CD4-positive, alpha-beta memory T cell (primary cell): ENCODE measurements at regions not wholly inside any gene's neighbourhood (a gene's known extent, or its start where the extent isn't known, plus 50 kb on each side); places are given as distances from the start of the nearest gene placed in this dataset.
"Not testable (repeated sequence)": the region's sequence is repeated elsewhere in the genome, so short reads cannot be mapped to it uniquely, and the experiment has no call there.

ENCODE experiments used
- CTCF ChIA-PET: fragments of 350-600 bp; sonication (Branson Sonifier 250); formaldehyde crosslinking; loops from one replicate; lab custom pipeline; 2021; ENCODE audit warnings: inconsistent platforms; ENCODE audit not compliant: partially characterized antibody; lab: Charles Lee
- POLR2A ChIA-PET: fragments of 350-600 bp; sonication (Branson Sonifier 250); formaldehyde crosslinking; loops from one replicate; lab custom pipeline; 2021; ENCODE audit not compliant: partially characterized antibody; lab: Charles Lee
- DNase-seq, 5 donors: peaks; one replicate each; pipeline versions ENCODE4 v3.0.0 to v3.0.0-alpha.2; 2020 to 2022; ENCODE audit warnings: mixed read lengths in 1 of 5
- H3K27ac ChIP-seq: one replicate; pipeline ENCODE4 v1.7.0; 2013; ENCODE audit warnings: low read depth, low read length
- H3K27me3 ChIP-seq: 2 replicates; pipeline ENCODE4 v1.7.0; 2013; ENCODE audit warnings: mild to moderate bottlenecking, low read length, moderate library complexity; ENCODE audit not compliant: insufficient read depth
- H3K36me3 ChIP-seq: 2 replicates; pipeline ENCODE4 v1.7.0; 2013; ENCODE audit warnings: mild to moderate bottlenecking, low read length, moderate library complexity; ENCODE audit not compliant: insufficient read depth
- H3K4me1 ChIP-seq: 2 replicates; pipeline ENCODE4 v1.7.0; 2013; ENCODE audit warnings: mild to moderate bottlenecking, low read length, moderate library complexity; ENCODE audit not compliant: insufficient read depth
- H3K4me3 ChIP-seq, 2 donors: one replicate each; pipeline ENCODE4 v1.7.0; 2013; ENCODE audit warnings: low read length in 2 of 2, mild to moderate bottlenecking in 1 of 2
- H3K9me3 ChIP-seq, 2 donors: one replicate each; pipeline ENCODE4 v1.7.0; 2013; ENCODE audit warnings: low read length in 2 of 2, control low read depth in 1 of 2; ENCODE audit not compliant: control insufficient read depth in 1 of 2
- H3K27ac Mint-ChIP-seq, 7 donors: one replicate each; pipeline ENCODE4 v1.8.0; 2020 to 2021; ENCODE audit warnings: mixed read lengths in 7 of 7, mild to moderate bottlenecking in 6 of 7, inconsistent platforms in 3 of 7, moderate library complexity in 3 of 7
- H3K27me3 Mint-ChIP-seq, 2 donors: one replicate each; pipeline ENCODE4 v1.8.0; 2020 to 2021; ENCODE audit warnings: mixed read lengths in 2 of 2
- H3K36me3 Mint-ChIP-seq, 2 donors: one replicate each; pipeline ENCODE4 v1.8.0; 2020 to 2021; ENCODE audit warnings: mixed read lengths in 2 of 2, inconsistent platforms in 1 of 2, mild to moderate bottlenecking in 1 of 2
- H3K4me1 Mint-ChIP-seq, 4 donors: one replicate each; pipeline ENCODE4 v1.8.0; 2020 to 2021; ENCODE audit warnings: mixed read lengths in 4 of 4, mild to moderate bottlenecking in 1 of 4
- H3K4me3 Mint-ChIP-seq, 8 donors: one replicate each; pipeline ENCODE4 v1.8.0; 2020 to 2021; ENCODE audit warnings: mixed read lengths in 8 of 8, mild to moderate bottlenecking in 7 of 8, moderate library complexity in 6 of 8, inconsistent platforms in 3 of 8
- H3K9me3 Mint-ChIP-seq, 8 donors: one replicate each; pipeline ENCODE4 v1.8.0; 2020 to 2021; ENCODE audit warnings: mixed read lengths in 8 of 8, mild to moderate bottlenecking in 5 of 8, inconsistent platforms in 3 of 8, moderate library complexity in 1 of 8
- intact Hi-C: fragments of 100-400 bp; cut with micrococcal nuclease; formaldehyde crosslinking; loops from one replicate; pipeline ENCODE4 v1.15.1; 2023

DNA sequence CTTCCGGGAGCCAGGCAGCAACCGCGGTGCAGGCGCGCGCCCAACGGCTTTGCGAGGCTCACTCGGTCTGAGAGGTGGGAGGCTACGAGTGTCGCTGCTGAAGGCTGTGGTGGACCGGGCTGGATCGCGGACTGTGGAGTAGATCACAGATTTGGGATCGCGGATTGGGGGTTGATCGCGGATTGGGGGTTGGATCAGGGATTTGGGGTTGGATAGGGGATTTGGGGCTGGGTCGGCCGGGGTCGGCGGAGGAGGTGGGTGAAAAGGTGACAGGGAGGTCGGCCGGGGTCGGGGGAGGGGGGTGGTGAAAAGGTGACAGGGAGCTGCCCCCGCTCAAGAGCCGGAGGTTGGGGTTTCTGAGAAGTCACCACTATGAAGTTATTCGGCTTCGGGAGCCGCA, 1433.6 kb upstream of the TPTE start:
- H3K4me1 Mint-ChIP-seq, intact Hi-C loops, H3K4me3 ChIP-seq, H3K9me3 Mint-ChIP-seq, H3K36me3 ChIP-seq, H3K27me3 Mint-ChIP-seq, H3K4me1 ChIP-seq, H3K4me3 Mint-ChIP-seq, DNase-seq, H3K27me3 ChIP-seq, POLR2A ChIA-PET, CTCF ChIA-PET, H3K27ac Mint-ChIP-seq, H3K36me3 Mint-ChIP-seq, H3K9me3 ChIP-seq, H3K27ac ChIP-seq: not testable (repeated sequence)

DNA sequence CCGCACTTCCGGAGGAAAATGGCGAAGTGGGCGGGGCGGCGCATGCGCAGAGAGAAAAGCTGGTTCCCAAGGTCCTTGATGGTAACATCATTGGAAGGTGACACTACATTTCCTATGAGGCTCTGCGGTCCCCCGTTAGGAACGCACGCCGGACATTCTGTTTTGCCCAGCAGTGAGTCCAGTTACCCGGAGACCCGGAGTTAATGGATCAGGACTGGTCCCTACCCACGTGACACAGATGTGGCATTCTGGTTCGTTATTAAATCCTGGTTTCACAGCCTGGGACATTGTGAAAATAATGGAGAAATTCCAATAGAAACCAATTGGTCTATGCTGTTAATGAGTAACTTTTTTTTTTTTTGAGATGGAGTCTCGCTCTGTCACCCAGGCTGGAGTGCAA, 1391.6 kb upstream of the TPTE start:
- Mint-ChIP-seq H3K27ac (peak overlapping the region in 1 of 7 donors; percentile 43), H3K4me3 (peak overlapping the region in 1 of 8 donors; percentile 73)
- H3K36me3 Mint-ChIP-seq, intact Hi-C loops, POLR2A ChIA-PET, H3K4me1 Mint-ChIP-seq, H3K4me1 ChIP-seq, H3K27me3 Mint-ChIP-seq, H3K27me3 ChIP-seq, CTCF ChIA-PET, H3K4me3 ChIP-seq, H3K9me3 Mint-ChIP-seq, H3K9me3 ChIP-seq, H3K27ac ChIP-seq, H3K36me3 ChIP-seq, DNase-seq: not testable (repeated sequence)

- H3K27ac Mint-ChIP-seq, H3K4me1 Mint-ChIP-seq, DNase-seq, H3K4me3 Mint-ChIP-seq, H3K9me3 Mint-ChIP-seq, H3K4me1 ChIP-seq, intact Hi-C loops, H3K27ac ChIP-seq, CTCF ChIA-PET, H3K36me3 Mint-ChIP-seq, H3K9me3 ChIP-seq, H3K27me3 ChIP-seq, H3K27me3 Mint-ChIP-seq, H3K4me3 ChIP-seq, H3K36me3 ChIP-seq, POLR2A ChIA-PET: not testable (repeated sequence)
Measured at GRCh38 chr21:9130817-9131216, 1390.6 kb upstream of the TPTE start.
